Gastroesophageal sphincter (tissue), 3 donors: ENCODE measurements at regions not wholly inside any gene's neighbourhood (a gene's known extent, or its start where the extent isn't known, plus 50 kb on each side); places are given as distances from the start of the nearest gene placed in this dataset.

Experiments
- POLR2A ChIP-seq, 2 donors: fragments of 450-650 bp; IDR thresholded peaks; one replicate each; pipeline ENCODE4 v1.6.1; 2017; ENCODE audit warnings: antibody characterized with exemption in 2 of 2, mild to moderate bottlenecking in 2 of 2, moderate library complexity in 1 of 2
- POLR2AphosphoS5 ChIP-seq: sonication (generic); formaldehyde crosslinking; IDR thresholded peaks from one replicate; pipeline ENCODE4 v1.6.1; 2017; ENCODE audit warnings: antibody characterized with exemption
- TF ChIP-seq, protein P1 (sequence below), 4 experiments: fragments of 200-600 bp in 2 of 4; fragments of 450-650 bp in 2 of 4; sonication (generic) in 1 of 4; IDR thresholded peaks; one replicate each; pipeline ENCODE4 v1.5.1; 2017 to 2019; ENCODE audit warnings: antibody characterized with exemption in 4 of 4, mild to moderate bottlenecking in 2 of 4, moderate library complexity in 2 of 4

- TF ChIP-seq, protein P1, sequence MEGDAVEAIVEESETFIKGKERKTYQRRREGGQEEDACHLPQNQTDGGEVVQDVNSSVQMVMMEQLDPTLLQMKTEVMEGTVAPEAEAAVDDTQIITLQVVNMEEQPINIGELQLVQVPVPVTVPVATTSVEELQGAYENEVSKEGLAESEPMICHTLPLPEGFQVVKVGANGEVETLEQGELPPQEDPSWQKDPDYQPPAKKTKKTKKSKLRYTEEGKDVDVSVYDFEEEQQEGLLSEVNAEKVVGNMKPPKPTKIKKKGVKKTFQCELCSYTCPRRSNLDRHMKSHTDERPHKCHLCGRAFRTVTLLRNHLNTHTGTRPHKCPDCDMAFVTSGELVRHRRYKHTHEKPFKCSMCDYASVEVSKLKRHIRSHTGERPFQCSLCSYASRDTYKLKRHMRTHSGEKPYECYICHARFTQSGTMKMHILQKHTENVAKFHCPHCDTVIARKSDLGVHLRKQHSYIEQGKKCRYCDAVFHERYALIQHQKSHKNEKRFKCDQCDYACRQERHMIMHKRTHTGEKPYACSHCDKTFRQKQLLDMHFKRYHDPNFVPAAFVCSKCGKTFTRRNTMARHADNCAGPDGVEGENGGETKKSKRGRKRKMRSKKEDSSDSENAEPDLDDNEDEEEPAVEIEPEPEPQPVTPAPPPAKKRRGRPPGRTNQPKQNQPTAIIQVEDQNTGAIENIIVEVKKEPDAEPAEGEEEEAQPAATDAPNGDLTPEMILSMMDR (IDR thresholded peaks at IDR 0.05) = no peak
- TF ChIP-seq POLR2A (IDR thresholded peaks at IDR 0.05) (no peak), POLR2AphosphoS5 (no peak)
Observed at GRCh38 chr2:39968037-39968436, 189.0 kb upstream of the THUMPD2 start.
